Limb (tissue), 2 donors: ENCODE measurements at regions not wholly inside any gene's neighbourhood (a gene's known extent, or its start where the extent isn't known, plus 50 kb on each side); places are given as distances from the start of the nearest gene placed in this dataset.
"Not testable (repeated sequence)": the region's sequence is repeated elsewhere in the genome, so short reads cannot be mapped to it uniquely, and the experiment has no call there.

ENCODE experiments used
- DNase-seq, 2 donors: peaks; one replicate each; pipeline ENCODE4 v3.0.0-alpha.2; 2016; ENCODE audit errors: extremely low spot score in 2 of 2

- no peak for DNase-seq
These were observed 379.3 kb upstream of the TENM3 start for GRCh38 chr4:181863856-181864255.

DNA sequence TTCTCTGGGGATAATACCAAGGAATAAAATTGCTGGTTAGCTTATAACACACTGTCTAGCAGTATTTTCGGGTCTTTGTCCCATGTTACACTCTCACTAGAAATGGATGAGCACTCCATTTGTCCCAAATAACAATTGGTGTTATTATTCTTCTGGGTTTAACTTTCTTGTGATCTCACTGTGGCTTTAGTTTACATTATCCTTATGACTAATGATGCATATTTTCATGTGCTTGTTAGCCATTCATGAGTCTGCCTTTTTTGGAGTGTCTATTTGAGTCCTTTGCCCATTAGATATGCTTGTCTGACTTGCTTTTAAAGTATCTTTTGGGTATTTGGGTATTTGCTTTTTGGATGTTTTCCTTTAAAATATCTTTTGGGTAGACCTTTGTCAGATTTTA is 372.9 kb upstream of the TENM3 start:
- DNase-seq = no peak

GRCh38 chr4:181874602-181875001 is 368.6 kb upstream of the TENM3 start:
- DNase-seq = no peak

DNA sequence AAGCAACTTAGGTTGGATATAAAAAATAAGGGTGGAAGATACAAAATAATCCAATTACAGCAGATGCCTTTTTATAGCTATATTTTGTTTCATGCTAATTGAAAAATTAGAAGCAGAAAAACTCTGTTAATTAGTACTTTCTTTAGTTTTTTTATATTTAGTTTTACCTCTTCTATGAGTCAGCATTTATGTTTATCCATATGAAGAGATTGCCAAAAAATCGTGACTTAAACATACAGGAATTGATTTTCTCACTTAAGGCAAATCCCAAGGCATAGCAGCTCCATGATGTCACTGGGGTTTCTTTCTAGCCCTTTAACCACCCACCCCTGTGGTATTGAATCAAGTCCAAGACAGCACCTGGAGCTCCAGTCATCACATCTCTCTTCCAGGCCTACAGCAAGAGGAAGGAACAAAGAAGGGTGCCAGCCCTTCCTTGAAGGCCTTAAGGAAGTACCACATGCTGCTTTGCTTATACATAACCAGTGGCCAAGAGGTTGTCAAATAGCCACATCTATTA is 365.8 kb upstream of the TENM3 start:
- no peak for DNase-seq

DNA sequence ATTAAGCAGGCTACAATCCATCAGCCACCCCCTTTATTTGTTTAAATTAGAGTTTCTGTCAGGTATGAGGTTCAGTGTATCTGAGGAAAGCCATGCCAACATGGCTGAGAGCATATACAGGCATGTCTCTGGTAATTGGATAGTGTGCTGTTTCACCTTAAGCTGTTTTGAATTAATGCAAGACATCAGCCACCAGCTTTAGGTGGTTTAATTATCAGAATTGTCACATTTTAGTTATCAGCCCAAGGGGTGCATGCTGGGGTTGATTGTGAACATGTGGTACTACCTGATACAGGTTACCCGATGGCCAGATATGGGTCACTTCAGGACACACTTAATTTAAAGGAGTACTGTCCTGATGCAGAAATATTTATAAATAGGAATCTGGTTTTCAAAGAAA is 353.2 kb upstream of the TENM3 start:
- no peak for DNase-seq

- DNase-seq = no peak
These were observed 352.3 kb upstream of the TENM3 start for GRCh38 chr4:181890911-181891310.

GRCh38 chr4:181896614-181897013 is 346.6 kb upstream of the TENM3 start:
- no peak for DNase-seq

GRCh38 chr4:181897935-181898334 is 345.3 kb upstream of the TENM3 start:
- DNase-seq = no peak

DNA sequence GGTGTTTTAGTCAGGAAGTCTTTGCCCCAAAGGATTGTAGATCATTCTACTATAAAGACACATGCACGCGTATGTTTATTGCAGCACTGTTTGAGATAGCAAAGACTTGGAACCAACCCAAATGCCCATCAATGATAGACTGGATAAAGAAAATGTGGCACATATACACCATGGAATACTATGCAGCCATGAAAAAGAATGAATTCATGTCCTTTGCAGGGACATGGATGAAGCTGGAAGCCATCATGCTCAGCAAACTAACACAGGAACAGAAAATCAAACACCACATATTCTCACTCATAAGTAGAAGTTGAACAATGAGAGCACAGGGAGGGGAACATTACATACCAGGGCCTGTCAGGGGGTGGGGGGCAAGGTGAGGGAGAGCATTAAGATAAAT is 340.8 kb upstream of the TENM3 start:
- DNase-seq = not testable (repeated sequence)

DNA sequence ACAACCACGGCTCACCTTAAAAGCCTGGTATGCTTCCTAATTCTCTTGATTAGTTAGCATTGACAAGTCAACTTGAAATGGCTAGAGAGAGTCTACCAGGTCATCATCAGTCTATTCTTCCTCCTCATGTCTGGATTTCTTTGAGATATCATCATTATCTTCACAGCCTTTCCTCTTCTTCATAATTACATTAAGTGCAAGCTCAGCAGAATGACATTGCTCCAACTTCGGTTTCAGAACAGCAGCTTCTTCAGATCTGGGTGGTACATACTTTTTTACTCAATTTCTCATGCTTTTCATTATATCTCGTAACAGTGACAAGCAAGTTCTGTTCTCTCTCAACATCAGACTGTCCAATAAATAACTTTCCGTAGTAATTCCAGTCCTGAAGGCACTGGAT is 337.5 kb upstream of the TENM3 start:
- DNase-seq = no peak

GRCh38 chr4:181908168-181908567 is 335.0 kb upstream of the TENM3 start:
- DNase-seq = no peak

DNA sequence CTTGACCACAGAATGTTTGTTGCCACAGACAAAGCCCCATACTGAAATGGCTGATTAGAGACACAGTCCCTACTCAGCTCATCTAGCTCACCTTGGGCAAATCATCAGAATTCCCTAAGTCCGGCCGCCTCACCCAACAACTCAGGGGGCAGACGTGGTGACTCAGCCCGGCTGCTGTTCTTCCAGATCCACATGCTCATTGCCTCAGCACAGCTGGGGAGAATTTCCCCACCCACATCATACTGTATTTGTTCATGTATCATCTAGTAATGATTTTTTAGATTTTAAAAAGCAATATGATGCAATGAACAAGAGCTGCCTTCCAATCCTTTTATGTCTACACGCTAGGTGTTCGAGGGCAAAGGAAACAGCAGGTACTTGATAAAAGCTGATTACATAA is 333.8 kb upstream of the TENM3 start:
- no peak for DNase-seq

DNA sequence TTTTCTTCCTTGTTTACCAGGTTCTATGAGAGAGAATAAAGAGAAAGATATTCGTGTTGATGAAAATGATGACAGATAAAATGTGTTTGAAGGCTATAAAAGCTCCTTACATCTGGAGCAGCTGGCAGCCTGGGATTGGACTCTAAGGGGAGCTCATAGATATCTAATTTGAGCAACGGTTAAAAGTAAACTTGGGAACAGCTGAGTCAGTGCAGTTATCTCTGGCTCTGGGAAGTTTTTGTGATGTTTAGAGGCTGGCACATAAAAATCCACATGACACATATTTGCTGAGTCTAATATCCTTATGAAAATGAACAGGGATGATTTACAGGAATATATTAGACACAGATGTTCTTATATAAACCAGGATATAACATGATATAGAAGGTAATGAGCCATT is 331.8 kb upstream of the TENM3 start:
- DNase-seq = peak in 1 of 2 donors; percentile 15

- no peak for DNase-seq
These were observed 309.7 kb upstream of the TENM3 start for GRCh38 chr4:181933471-181933870.

DNA sequence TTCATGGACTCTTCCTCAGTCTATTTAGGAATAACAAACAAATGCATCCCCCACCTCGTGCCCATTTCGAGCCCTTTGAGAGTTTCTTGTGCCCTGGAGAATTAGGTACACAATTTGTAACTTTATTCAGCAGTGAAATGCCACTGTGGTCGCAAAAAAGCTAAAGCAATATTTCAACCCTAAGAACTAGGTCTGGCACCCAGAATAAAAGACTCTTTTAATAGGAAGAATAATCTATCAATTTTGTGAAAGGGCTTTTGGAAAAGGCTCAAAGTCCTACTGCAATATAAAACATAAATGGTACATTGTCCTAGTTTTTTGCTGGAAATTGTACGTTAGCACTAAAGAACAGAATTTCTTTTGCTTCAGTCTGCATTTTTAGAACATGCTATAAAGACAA is 304.6 kb upstream of the TENM3 start:
- no peak for DNase-seq

GRCh38 chr4:181939199-181939945 is 303.8 kb upstream of the TENM3 start:
- DNase-seq = no peak

DNA sequence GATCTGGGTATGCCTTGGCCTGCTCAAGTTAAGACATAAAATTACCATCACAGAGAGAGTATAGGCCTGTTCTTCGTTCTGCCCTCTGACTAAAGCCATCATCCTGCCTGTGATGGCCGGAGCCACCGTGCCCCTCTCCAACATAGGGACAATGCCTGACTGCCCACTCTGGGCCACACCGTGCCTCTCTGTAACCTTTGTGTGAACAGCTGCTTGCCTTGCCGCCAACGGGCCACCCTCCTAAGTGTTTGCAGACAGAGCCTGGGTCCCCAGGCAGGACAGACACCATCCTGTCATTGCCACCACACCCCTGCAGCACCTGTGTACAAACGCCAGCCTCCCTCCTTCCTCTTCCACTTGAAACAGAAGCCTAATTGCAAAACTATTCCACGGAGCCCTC is 298.7 kb upstream of the TENM3 start:
- DNase-seq = no peak

GRCh38 chr4:181946902-181947301 is 296.3 kb upstream of the TENM3 start:
- no peak for DNase-seq

DNA sequence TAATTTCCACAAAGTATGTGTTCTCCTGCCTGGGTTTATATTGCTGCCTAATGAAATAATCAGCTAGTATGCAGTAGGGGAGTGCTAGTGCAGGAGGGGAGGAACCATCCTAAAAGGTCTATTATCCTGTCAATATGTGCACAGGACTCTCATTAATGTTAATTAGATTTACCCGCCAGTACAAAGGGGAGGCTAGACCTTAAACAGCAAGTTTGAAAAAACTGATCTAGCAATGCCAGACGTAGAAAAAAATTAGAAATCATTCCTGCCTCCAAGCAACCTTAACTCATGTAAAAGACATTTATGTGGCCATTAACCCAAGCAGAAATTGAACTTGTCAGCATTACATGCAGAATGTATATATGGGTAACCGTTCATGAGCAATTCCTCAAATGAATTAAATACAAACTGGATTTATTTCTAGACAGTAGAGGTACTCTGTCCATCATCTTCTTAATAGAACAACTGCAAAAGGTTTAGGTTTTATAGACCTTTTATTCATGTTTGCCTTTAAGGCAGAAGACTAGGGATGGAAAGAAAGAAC is 294.3 kb upstream of the TENM3 start:
- no peak for DNase-seq

GRCh38 chr4:181949704-181950312 is 293.4 kb upstream of the TENM3 start:
- DNase-seq = no peak

GRCh38 chr4:181950372-181951127 is 292.7 kb upstream of the TENM3 start:
- DNase-seq = no peak

DNA sequence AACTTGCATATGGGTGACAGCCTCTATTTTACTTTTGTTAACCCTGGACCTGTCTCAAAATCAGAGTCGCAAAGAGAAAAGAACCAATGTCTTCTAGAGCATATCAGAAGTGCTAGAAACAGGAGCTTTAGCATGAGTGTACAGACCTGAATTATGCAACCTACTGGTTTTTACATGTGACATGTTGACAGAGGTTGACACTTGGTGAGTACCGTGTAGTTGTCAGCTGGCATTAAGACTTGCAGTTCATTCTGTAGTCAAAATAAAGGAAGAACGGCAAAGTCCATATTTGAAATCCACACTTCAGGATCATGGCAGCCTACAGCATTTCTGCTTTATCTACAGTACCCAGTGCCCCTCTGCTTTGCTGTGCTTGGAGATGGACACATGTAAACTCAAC is 291.9 kb upstream of the TENM3 start:
- DNase-seq = no peak
